HG02571 (cell line): ENCODE measurements at regions not wholly inside any gene's neighbourhood (a gene's known extent, or its start where the extent isn't known, plus 50 kb on each side); places are given as distances from the start of the nearest gene placed in this dataset.
"Not testable (repeated sequence)": the region's sequence is repeated elsewhere in the genome, so short reads cannot be mapped to it uniquely, and the experiment has no call there.

ENCODE experiments used
- ATAC-seq: cut with Tn5 transposase; IDR thresholded peaks from one replicate; pipeline ENCODE4 v1.9.1; 2021; ENCODE audit warnings: mild to moderate bottlenecking, moderate library complexity; ENCODE audit not compliant: unreplicated experiment

- no peak for ATAC-seq
Measured at GRCh38 chr14:56025191-56025590, 93.0 kb upstream of the PELI2 start.

GRCh38 chr14:56026506-56026905, 91.7 kb upstream of the PELI2 start:
- no peak for ATAC-seq

DNA sequence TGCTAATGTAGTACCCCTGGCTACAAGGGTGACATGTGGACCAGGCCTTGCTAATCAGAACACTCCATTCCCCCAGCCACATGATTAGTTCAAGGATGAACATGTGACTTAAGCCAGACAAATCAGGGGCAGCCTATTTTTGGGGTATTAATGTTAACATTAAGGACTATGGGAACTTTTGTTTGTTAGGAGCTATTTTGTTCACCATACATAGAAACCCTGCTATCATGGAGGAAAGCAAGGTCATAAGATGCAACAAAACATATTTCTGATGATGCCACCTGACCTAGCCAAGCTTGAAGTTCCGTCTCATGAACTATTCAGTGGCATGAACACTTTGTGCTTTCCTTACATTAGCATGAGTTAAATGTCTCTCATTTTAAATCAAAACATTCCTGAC, 90.8 kb upstream of the PELI2 start:
- ATAC-seq = no peak

DNA sequence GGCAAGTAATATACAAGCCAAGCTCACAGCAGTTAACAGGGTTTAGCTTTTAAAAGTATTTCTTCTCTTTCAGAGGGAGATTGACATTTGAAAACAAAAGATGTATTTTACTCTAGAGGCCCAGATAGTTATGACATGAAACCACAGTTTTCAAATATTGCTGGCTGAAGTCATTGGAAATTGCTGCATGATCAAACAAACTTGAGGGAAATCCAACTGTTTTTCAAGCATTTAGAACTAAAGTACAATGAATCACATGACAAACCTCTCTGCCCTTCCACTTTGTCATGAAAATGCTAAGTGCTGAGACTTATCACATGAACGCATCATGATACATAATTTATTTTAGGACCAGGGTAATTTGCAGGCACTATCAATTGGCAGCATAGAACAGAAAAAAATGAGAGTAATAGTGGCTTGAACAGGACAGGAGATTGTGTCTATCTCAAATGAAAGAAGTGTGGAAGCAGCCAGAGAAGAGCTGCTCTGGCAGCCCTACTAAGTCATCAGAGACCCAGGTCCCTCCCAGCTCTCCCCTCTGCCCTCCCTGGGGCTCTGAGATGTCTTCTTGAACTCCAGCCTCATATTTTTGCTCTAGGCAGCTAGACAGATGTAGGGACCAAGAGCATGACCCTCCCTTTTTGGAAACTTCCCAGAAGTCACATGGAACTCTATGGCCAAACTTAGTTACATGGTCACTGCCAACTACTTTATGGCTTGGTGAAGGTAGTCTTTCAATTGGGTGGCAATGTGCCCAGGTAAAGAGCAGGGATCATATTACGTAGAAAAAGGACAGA, 90.1 kb upstream of the PELI2 start:
- no peak for ATAC-seq

- ATAC-seq = no peak
Measured at GRCh38 chr14:56036353-56036752, 81.9 kb upstream of the PELI2 start.

DNA sequence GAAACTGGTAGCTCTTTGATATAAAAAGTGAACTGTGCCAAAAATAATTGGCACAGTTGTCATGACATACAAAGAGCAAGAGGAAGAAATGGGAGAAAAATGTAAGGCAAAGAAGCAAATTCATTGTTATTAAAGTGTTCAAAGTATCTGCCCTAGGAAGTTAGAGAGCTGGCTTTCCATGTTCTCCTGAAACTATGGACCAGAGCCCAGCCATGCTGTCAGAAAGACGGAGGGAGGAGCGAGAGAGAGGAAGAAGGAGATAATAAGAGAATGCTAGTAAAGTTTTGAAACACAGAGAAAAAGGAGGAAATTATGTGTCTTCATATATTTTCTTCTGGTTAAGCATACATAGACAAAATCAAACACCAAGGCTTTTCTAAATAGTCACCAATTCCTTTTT, 78.1 kb upstream of the PELI2 start:
- no peak for ATAC-seq

GRCh38 chr14:56044196-56044595, 74.0 kb upstream of the PELI2 start:
- ATAC-seq = no peak

GRCh38 chr14:56046546-56046945, 71.7 kb upstream of the PELI2 start:
- no peak for ATAC-seq

- no peak for ATAC-seq
Measured at GRCh38 chr14:56046996-56047395, 71.2 kb upstream of the PELI2 start.

DNA sequence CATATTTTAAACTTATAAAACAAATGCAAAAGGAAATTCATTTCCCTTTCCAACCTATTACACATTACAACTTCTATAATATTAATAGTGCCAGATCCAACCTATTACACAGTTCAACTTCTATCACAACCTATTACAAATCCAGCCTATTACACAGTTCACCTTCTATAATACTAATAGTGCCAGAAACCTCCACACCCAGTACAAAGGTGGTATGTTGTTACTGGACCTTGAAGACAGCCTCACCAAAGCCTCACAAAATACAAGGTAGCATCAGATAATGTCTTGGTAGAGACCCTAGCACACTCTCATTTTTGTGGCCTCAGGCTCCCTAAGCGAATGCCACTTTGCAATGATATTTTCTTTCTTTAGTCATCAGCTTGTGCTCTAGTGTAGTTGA, 68.7 kb upstream of the PELI2 start:
- ATAC-seq = no peak

DNA sequence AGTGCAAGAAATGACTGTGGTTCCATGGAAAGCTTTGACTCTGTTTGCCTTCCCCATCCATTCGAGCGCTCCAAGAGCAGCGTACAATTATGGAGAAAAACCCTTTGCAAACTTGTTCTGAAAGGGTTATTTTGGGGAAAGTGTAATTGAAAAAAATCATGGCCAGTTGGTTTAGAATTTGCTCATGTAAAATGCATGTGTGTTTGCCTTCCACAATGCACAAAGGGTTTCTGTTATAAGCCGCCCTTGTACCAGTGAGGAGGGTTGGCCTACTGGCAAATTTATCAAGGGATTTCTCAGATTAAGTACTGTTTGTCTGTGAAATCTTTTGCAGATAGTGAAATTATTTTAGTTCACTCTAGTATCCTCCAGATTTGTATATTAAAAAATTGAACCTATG, 62.7 kb upstream of the PELI2 start:
- no peak for ATAC-seq

GRCh38 chr14:56056031-56056430, 62.2 kb upstream of the PELI2 start:
- no peak for ATAC-seq

DNA sequence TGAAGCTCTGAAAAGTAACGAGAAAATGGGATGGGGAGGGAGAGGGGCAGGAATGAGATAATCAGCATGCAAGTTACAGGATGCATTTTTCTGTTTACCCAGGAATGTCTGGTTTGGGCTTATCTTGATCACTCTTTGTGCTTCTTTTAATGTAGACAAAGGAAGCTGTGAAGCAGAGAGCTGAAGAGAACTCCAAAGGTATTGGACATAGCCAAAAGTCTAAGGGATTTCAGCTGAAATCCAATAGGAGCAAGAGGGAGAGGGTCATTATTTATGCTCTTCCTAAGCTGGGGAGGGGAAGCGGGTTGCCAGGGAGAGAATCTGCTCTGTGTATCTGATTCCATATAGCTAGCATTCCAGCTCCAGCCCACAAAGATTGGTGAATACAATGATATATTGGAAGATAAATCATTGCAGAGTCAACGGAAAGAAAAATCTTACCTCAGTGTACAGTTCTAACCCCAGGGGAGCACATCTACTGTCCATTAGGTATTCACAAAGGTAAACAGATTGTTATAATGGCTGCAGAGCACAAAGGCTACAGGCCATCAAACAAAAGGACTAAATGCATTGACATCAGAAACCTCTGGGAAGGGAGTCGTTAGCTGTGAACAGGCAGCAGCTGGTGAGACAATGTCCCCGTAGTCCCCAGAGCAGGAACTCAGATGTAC, 61.0 kb upstream of the PELI2 start:
- ATAC-seq = no peak

- ATAC-seq = no peak
Measured at GRCh38 chr14:56057767-56058166, 60.4 kb upstream of the PELI2 start.

DNA sequence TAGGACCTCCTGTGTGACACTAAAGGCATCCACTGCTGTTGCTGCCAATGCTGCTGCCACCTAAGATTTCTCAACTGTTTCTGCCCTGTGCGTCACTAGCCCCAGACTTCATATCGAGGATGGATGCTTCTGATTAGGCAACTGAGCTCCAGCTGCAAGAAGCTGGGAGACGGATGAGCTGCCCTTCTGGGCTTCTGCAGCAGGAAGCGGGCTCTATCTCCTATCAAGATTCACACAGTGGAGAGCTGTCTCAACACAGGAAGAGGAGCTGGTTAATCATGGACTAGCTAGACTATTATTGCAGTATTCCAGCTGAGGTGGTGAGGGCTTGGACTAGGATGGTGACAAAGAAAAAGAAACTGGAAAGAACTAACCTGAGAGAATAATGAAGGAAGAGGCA, 59.2 kb upstream of the PELI2 start:
- ATAC-seq = no peak

DNA sequence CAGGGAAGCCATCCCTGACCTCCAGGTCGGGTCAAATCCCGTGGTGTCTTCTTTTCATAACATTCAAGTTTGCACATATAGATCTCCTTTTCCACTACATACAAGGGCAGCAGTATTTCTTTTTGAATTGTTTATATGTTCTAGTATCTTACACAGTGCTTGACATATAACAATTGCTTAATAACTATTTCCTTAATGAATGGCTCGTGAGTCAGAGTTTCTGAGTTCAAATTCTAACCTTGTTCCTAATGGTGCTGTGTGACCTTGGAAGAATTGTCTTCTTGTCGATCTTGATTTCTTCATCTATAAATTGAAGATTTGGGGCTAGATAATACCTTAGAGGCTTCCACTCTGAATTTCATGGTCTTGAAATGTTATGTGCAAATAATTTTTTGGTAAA, 57.2 kb upstream of the PELI2 start:
- no peak for ATAC-seq

- no peak for ATAC-seq
Measured at GRCh38 chr14:56063131-56063530, 55.1 kb upstream of the PELI2 start.

DNA sequence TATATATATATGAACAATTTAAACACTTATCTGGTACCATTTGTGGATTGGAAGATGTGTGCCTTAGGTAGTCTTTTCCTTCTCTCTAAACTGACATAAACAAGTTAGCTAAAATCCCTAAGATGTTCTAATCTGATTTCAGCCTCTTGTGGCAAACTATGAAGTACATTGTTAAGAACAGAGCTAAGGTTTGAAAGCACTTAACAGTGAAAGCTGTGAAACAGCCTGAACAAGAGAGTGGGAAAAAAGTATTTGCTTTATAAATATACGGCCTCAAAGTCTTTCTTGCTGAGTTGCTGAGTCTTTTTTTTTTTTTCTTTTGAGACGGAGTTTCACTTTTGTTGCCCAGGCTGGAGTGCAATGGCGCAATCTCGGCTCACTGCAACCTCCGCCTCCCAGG, 53.7 kb upstream of the PELI2 start:
- no peak for ATAC-seq

DNA sequence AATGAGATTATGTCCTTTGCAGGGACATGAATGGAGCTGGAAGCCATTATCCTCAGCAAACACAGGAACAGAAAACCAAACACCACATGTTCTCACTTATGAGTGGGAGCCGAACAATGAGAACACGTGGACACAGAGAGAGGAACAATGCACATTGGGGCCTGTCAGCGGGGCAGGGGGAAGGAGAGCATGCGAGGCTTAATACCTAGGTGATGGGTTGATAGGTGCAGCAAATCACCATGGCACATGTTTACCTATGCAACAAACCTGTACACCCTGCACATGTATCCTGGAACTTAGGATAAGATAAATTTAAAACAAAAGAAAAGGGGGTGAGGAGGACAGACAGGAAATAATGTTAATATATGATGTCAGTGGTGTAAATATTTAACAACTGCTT, 53.0 kb upstream of the PELI2 start:
- ATAC-seq = not testable (repeated sequence)

DNA sequence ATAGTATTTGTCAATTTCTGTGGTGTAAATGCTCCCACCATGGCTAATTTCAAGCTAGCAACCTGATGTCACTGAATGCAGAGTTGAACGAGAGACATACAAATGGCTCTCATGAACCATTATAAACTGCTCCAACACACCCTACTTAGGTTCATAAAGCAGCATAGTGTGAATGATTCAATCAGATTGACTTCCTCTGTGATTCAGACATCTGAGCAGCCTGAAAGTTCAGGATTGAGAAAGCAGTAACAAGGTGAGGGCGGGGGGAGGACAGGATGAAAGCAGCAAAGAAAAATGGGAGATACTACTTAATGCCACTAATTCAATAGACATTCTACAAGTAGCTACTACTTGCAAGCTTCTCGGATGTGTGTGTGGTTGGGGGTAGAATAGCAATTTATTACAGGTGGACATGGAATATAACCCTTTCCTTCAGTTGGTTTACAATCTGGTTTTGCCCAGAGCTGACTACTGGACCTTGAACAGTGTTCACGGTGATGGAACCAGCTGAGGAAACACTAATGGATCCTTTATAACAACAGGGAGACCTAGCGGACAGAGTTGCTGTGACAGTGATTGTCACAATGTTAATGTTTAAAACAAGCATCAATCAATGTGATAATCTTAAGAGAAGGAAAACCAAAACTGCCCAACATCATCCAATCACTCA, 52.5 kb upstream of the PELI2 start:
- ATAC-seq = no peak
